Stimulated activated naive CD8-positive, alpha-beta T cell treated with anti-CD3 and anti-CD28 coated beads, Interleukin-15, Interleukin-2, amounts not matched to agents 100 ng/mL and 50 ng/mL, for 24 hours (primary cell): ENCODE measurements at regions not wholly inside any gene's neighbourhood (a gene's known extent, or its start where the extent isn't known, plus 50 kb on each side); places are given as distances from the start of the nearest gene placed in this dataset.
"Not testable (repeated sequence)": the region's sequence is repeated elsewhere in the genome, so short reads cannot be mapped to it uniquely, and the experiment has no call there.

Experiments
- H3K27ac Mint-ChIP-seq: one replicate; pipeline ENCODE4 v1.8.0; 2021; ENCODE audit warnings: mild to moderate bottlenecking, mixed read lengths
- H3K27me3 Mint-ChIP-seq: one replicate; pipeline ENCODE4 v1.8.0; 2021; ENCODE audit warnings: mixed read lengths
- H3K36me3 Mint-ChIP-seq: one replicate; pipeline ENCODE4 v1.8.0; 2021; ENCODE audit warnings: low read depth, mixed read lengths
- H3K4me1 Mint-ChIP-seq: one replicate; pipeline ENCODE4 v1.8.0; 2021; ENCODE audit warnings: low read depth, mixed read lengths
- H3K4me3 Mint-ChIP-seq: one replicate; pipeline ENCODE4 v1.8.0; 2021; ENCODE audit warnings: mild to moderate bottlenecking, mixed read lengths
- H3K9me3 Mint-ChIP-seq: one replicate; pipeline ENCODE4 v1.8.0; 2021; ENCODE audit warnings: mixed read lengths

DNA sequence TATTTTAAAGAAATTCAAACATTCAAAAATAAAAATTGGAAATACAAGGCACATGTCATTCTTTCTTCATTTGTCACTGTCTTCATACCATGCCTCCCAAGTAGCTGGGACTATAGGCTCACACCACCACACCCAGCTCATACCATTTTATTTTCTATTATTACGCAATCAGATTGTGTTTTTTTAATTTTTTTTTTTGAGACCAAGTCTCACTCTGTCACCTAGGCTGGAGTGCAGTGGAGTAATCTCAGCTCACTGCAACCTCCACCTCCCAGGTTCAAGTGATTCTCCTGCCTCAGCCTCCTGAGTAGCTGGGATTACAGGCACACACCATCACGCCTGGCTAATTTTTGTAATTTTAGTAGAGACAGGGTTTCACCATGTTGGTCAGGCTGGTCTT lies 526.1 kb downstream of the DTWD2 start:
- not testable (repeated sequence) for H3K27ac Mint-ChIP-seq, H3K36me3 Mint-ChIP-seq, H3K4me3 Mint-ChIP-seq, H3K9me3 Mint-ChIP-seq, H3K4me1 Mint-ChIP-seq, H3K27me3 Mint-ChIP-seq

GRCh38 chr5:118461436-118461835 lies 526.9 kb downstream of the DTWD2 start:
- Mint-ChIP-seq H3K9me3 (no peaks in the 10 kb centered on the region), H3K4me3 (no peak overlapping the region), H3K36me3 (no peaks in the 10 kb centered on the region)

GRCh38 chr5:118459490-118459889 lies 528.9 kb downstream of the DTWD2 start:
- no peaks in the 10 kb centered on the region for H3K9me3 Mint-ChIP-seq
- no peaks in the 10 kb centered on the region for H3K36me3 Mint-ChIP-seq
- H3K27me3 Mint-ChIP-seq, result no peaks in the 10 kb centered on the region
- no peak overlapping the region for H3K4me3 Mint-ChIP-seq
- no peaks in the 10 kb centered on the region for H3K4me1 Mint-ChIP-seq
- H3K27ac Mint-ChIP-seq, result no peak overlapping the region

More at GRCh38 chr5:118461436-118461835, 526.9 kb downstream of the DTWD2 start:
- H3K27me3 Mint-ChIP-seq, result no peaks in the 10 kb centered on the region
- H3K4me1 Mint-ChIP-seq, result no peaks in the 10 kb centered on the region
- no peak overlapping the region for H3K27ac Mint-ChIP-seq

DNA sequence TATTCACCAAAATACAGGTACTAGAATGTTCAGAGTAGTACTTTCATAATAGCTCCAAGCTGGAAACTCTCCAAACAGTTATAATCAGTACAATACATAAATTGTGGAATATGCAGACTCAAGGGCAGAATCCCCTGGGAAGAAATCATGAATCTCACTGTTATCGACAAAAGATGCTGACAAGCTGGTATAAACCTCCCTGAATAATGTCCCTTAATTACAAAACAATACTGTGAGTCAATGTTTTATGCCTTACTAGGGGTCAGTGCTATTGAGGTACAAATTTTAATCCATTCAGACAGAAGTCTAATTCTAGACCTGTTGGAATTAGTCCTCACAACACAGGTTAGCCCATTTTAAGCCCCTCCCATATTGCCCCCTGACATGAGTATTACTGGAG lies 532.3 kb downstream of the DTWD2 start:
- no peaks in the 10 kb centered on the region for H3K4me1 Mint-ChIP-seq
- no peaks in the 10 kb centered on the region for H3K27me3 Mint-ChIP-seq
- no peaks in the 10 kb centered on the region for H3K36me3 Mint-ChIP-seq
- no peaks in the 10 kb centered on the region for H3K9me3 Mint-ChIP-seq
- no peak overlapping the region for H3K27ac Mint-ChIP-seq
- H3K4me3 Mint-ChIP-seq, result no peak overlapping the region

GRCh38 chr5:118451697-118452247 lies 536.6 kb downstream of the DTWD2 start:
- Mint-ChIP-seq H3K9me3 (no peaks in the 10 kb centered on the region), H3K4me1 (no peaks in the 10 kb centered on the region), H3K4me3 (no peak overlapping the region), H3K36me3 (no peaks in the 10 kb centered on the region), H3K27ac (no peak overlapping the region), H3K27me3 (no peaks in the 10 kb centered on the region)

DNA sequence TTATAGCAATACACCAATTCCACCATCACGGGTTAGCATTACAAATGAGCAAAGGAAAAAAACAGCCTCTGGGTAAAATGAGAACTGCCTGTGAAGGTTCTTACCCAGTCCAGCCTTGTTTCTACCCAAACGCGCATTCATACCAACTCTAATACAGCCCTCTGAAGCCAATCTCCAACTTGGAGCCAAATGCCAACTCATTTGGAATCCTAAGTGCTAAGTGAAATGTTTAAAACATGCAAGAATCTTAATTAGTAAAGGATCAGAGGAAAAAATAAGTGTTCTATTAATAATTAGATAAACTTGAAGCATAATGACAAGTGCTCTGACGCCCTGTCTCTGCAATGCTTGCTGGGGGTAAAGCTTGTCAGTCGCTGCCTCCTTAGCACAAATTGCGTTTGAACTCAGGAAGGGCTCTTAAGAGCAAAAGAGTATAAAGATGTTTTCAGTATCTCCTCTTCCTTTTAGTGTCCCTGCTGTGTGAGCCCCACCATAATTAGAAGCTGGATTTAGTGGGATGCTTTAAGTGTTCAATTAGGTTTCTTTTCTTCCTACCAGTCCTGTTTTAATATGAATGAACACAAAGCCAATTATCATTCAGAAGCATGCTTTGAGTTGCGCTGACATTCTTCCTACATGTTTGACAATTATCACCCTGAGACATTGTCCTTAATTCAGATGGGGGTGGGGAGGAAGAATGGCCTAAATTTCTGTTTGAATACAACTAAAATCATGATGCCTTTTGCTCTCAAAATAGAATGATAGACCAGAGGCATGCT lies 537.6 kb downstream of the DTWD2 start:
- H3K4me1 Mint-ChIP-seq, result no peaks in the 10 kb centered on the region
- H3K4me3 Mint-ChIP-seq, result no peak overlapping the region
- no peaks in the 10 kb centered on the region for H3K36me3 Mint-ChIP-seq
- H3K27ac Mint-ChIP-seq, result no peak overlapping the region
- no peaks in the 10 kb centered on the region for H3K9me3 Mint-ChIP-seq
- H3K27me3 Mint-ChIP-seq, result no peaks in the 10 kb centered on the region

DNA sequence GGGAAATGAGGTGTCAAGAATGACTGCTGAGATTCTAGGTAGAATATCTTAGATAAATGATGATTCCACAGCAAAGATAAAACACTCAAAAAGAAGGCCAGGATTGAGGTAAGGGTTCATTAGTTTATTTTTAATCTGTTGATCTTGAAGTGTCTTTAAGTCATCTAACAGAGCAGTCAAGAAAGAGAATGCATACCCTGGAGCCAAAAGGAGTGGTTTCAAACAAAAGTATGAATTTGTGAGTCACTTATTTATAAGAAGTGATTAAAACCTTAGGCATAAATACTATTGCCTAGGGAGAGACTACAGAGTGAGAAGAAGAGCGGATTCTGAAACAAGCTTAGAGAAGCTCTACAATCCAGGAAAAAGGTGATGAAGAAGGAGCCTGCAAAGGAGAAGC lies 541.0 kb downstream of the DTWD2 start:
- Mint-ChIP-seq H3K27me3 (no peaks in the 10 kb centered on the region), H3K36me3 (no peaks in the 10 kb centered on the region), H3K4me3 (no peak overlapping the region), H3K4me1 (no peaks in the 10 kb centered on the region), H3K27ac (no peak overlapping the region), H3K9me3 (no peaks in the 10 kb centered on the region)

GRCh38 chr5:118441956-118442355 lies 546.4 kb downstream of the DTWD2 start:
- Mint-ChIP-seq H3K4me3 (no peak overlapping the region), H3K27ac (no peak overlapping the region), H3K27me3 (no peaks in the 10 kb centered on the region), H3K9me3 (no peaks in the 10 kb centered on the region), H3K4me1 (no peaks in the 10 kb centered on the region), H3K36me3 (no peaks in the 10 kb centered on the region)

DNA sequence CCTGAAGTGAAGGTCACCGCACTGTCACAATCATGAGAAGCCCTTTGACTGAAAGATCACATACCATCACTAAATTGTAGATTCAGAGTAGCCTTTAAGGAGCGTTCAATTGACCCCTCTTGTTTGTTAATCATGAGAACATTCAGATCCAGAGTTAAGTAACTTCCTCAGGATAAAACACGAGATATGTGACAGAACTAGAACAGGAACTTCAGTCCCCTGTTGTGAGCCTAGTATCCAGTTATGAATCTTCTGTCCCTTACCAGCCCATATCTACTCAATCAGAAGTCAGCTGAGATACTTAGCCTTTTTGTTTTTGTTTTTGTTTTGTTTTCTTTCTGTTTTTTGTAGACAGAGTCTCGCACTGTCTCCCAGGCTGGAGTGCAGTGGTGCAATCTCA lies 547.3 kb downstream of the DTWD2 start:
- Mint-ChIP-seq H3K4me3 (no peak overlapping the region), H3K9me3 (no peaks in the 10 kb centered on the region), H3K36me3 (no peaks in the 10 kb centered on the region), H3K27me3 (no peaks in the 10 kb centered on the region), H3K27ac (no peak overlapping the region), H3K4me1 (no peaks in the 10 kb centered on the region)

- Mint-ChIP-seq H3K4me1 (no peaks in the 10 kb centered on the region), H3K27ac (no peak overlapping the region), H3K4me3 (no peak overlapping the region), H3K9me3 (no peaks in the 10 kb centered on the region), H3K36me3 (no peaks in the 10 kb centered on the region), H3K27me3 (no peaks in the 10 kb centered on the region)
Measured at GRCh38 chr5:118440496-118440895, 547.9 kb downstream of the DTWD2 start.

- no peaks in the 10 kb centered on the region for H3K4me1 Mint-ChIP-seq
- H3K4me3 Mint-ChIP-seq, result no peak overlapping the region
- H3K9me3 Mint-ChIP-seq, result no peaks in the 10 kb centered on the region
- no peaks in the 10 kb centered on the region for H3K27me3 Mint-ChIP-seq
- H3K36me3 Mint-ChIP-seq, result no peaks in the 10 kb centered on the region
- H3K27ac Mint-ChIP-seq, result no peak overlapping the region
Measured at GRCh38 chr5:118439831-118440230, 548.5 kb downstream of the DTWD2 start.

DNA sequence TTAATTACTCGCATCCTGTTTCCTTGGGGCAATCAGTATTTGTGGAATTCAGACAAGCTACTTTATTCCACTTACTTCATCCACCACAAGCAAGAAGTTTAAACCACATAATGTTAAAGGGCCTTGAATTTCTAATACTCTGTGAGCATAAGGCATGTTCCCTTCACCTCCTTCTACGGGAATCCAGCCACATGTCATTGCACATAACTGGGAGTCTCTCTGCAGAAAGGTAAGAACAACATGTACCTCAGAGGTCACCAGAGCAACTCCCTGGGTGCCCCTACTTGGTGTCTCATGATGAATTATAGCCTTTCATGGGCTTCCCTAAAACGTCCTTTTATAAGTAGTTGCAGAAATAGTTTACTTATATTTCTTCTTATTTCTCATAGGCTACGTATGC lies 553.2 kb downstream of the DTWD2 start:
- H3K9me3 Mint-ChIP-seq, result no peaks in the 10 kb centered on the region
- no peaks in the 10 kb centered on the region for H3K36me3 Mint-ChIP-seq
- no peak overlapping the region for H3K27ac Mint-ChIP-seq
- H3K4me1 Mint-ChIP-seq, result no peaks in the 10 kb centered on the region
- no peak overlapping the region for H3K4me3 Mint-ChIP-seq
- no peaks in the 10 kb centered on the region for H3K27me3 Mint-ChIP-seq

DNA sequence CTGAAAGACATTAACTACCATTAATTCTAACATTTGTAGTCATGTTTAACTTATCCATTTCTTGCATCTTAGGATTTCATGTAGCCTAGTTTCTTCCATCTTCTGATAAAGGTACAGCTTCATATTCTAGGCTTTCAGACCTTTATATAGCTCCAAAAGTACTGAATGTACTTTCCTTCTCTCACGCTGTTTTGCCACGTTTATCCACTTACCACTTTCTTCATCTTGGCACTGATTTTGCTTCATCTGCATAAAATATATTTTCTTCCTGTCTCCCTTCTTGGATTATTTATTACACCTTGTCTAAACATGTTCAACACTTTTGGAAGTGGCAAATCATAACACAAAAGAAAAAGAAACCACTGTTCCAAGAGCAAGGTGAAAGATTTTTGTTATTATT lies 553.8 kb downstream of the DTWD2 start:
- Mint-ChIP-seq H3K36me3 (no peaks in the 10 kb centered on the region), H3K27ac (no peak overlapping the region), H3K9me3 (no peaks in the 10 kb centered on the region), H3K4me3 (no peak overlapping the region), H3K27me3 (no peaks in the 10 kb centered on the region), H3K4me1 (no peaks in the 10 kb centered on the region)

- H3K4me1 Mint-ChIP-seq, result no peaks in the 10 kb centered on the region
- H3K36me3 Mint-ChIP-seq, result no peaks in the 10 kb centered on the region
- H3K9me3 Mint-ChIP-seq, result peaks cover 4% of the 10 kb centered on the region
- no peak overlapping the region for H3K27ac Mint-ChIP-seq
- no peak overlapping the region for H3K4me3 Mint-ChIP-seq
- H3K27me3 Mint-ChIP-seq, result no peaks in the 10 kb centered on the region
Measured at GRCh38 chr5:118430076-118430475, 558.3 kb downstream of the DTWD2 start.

DNA sequence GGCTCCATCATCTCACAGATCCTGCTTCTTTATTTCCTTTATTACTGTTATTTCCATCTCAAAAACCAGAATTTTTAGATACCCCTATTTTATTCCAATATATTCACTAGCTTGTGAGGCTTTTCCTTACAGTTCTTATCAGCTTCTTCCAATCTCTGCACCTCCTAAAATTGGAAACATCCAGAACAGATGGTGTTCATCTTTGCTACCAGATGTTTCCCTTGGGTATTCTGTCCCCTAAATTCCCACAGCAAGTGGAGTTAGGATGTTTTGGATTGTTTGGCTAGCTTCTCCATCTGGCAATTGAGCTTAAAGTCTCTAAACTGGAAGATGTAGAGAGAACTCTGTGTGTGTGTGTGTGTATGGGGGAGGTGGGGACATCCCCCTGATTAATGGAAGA lies 580.4 kb downstream of the DTWD2 start:
- no peaks in the 10 kb centered on the region for H3K36me3 Mint-ChIP-seq
- H3K4me3 Mint-ChIP-seq, result no peak overlapping the region
- H3K9me3 Mint-ChIP-seq, result peaks cover 9% of the 10 kb centered on the region
- H3K27ac Mint-ChIP-seq, result no peak overlapping the region
- H3K4me1 Mint-ChIP-seq, result no peaks in the 10 kb centered on the region
- no peaks in the 10 kb centered on the region for H3K27me3 Mint-ChIP-seq

DNA sequence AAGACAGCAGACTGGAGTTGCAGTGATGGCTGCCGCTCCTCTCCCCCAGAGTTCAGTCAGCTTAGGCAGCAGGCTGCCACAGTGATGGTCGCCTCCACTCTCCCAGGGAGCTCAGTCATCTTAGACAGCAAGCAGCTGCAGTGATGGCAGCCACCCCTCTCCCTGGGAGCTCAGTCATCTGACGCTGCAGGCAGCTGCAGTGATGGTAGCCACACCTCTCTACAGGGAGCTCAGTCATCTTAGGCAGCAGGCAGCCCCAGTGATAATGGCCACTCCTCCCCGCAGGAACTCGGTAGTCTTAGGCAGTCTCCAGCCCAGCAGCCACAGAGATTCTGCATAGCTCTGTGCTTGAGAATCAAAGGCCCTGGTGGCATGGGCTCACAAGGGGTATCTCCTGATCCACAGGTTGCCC lies 582.7 kb downstream of the DTWD2 start:
- Mint-ChIP-seq H3K4me3 (no peak overlapping the region), H3K27me3 (no peaks in the 10 kb centered on the region)

More for the DNA sequence above, 582.7 kb downstream of the DTWD2 start:
- Mint-ChIP-seq H3K4me1 (no peaks in the 10 kb centered on the region), H3K36me3 (no peaks in the 10 kb centered on the region), H3K9me3 (peaks cover 9% of the 10 kb centered on the region), H3K27ac (no peak overlapping the region)
